Neural crest cell (in vitro differentiated cells): ENCODE measurements at regions not wholly inside any gene's neighbourhood (a gene's known extent, or its start where the extent isn't known, plus 50 kb on each side); places are given as distances from the start of the nearest gene placed in this dataset.

ENCODE experiments used
- DNase-seq: peaks from one replicate; pipeline ENCODE4 v3.0.0; 2021; ENCODE audit warnings: low read depth, mixed read lengths, low spot score
- H3K27ac Mint-ChIP-seq: one replicate; pipeline ENCODE4 v1.8.0; 2021; ENCODE audit warnings: mild to moderate bottlenecking, mixed read lengths; ENCODE audit not compliant: unreplicated experiment
- H3K27me3 Mint-ChIP-seq: 2 replicates; pipeline ENCODE4 v1.8.0; 2021; ENCODE audit warnings: low read depth, mild to moderate bottlenecking, mixed read lengths
- H3K36me3 Mint-ChIP-seq: 2 replicates; pipeline ENCODE4 v1.8.0; 2021; ENCODE audit warnings: low read depth, mild to moderate bottlenecking, mixed read lengths
- H3K4me1 Mint-ChIP-seq: 2 replicates; pipeline ENCODE4 v1.8.0; 2021; ENCODE audit warnings: mixed read lengths
- H3K4me3 Mint-ChIP-seq: one replicate; pipeline ENCODE4 v1.8.0; 2021; ENCODE audit warnings: mild to moderate bottlenecking, mixed read lengths
- H3K9me3 Mint-ChIP-seq: 2 replicates; pipeline ENCODE4 v1.8.0; 2021; ENCODE audit warnings: mixed read lengths
- CTCF ChIP-seq: fragments of 200-600 bp; sonication (generic); conservative IDR thresholded peaks from 2 replicates; pipeline ENCODE4 v1.5.0; 2021; ENCODE audit warnings: antibody characterized with exemption, mild to moderate bottlenecking

GRCh38 chr3:102660653-102661052 is 225.8 kb downstream of the ZPLD1 start:
- no peak for DNase-seq
- no peaks in the 10 kb centered on the region for H3K4me1 Mint-ChIP-seq
- peaks cover 3% of the 10 kb centered on the region for H3K9me3 Mint-ChIP-seq
- H3K36me3 Mint-ChIP-seq: no peaks in the 10 kb centered on the region
- H3K27ac Mint-ChIP-seq: no peak overlapping the region
- no peaks in the 10 kb centered on the region for H3K27me3 Mint-ChIP-seq
- no peak overlapping the region for H3K4me3 Mint-ChIP-seq
- TF ChIP-seq CTCF: no peak

DNA sequence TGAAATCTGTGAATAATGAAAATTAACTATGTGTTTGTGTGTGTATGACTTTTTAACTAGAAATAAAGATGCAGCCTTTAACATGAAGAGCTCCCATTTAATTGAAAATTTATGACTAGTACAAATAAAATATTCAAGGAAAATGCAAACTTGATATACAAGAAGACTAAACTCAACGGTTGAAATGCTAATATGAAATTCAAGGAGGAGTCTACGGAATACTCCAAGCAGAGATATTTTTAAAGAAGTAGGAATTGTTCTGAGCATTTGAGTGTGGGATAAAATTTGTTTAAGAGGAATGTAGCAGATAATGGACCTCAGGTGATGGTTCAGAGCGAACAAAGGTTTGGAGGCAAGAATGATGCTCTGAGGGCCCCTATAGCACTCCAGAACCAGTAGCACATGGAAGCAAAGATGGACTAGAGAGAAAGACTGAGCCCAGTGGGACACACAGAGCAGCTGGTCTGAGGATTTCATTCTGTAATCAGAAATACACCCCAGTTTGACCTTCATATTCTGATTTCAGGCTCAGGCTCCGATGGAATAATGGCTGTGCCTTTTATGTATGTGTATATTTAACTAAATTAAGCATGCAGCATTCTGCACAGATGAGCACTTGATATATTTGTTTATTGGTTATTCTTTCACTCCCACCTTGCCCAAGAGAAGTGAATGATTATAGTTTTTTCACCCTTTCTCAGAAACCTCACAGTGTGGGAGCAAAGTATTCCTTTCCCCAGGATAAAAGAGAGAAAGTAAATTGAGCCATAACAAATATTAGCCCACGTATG is 227.1 kb downstream of the ZPLD1 start:
- DNase-seq: no peak
- Mint-ChIP-seq H3K9me3 (peaks cover 3% of the 10 kb centered on the region), H3K36me3 (no peaks in the 10 kb centered on the region), H3K4me1 (no peaks in the 10 kb centered on the region), H3K4me3 (no peak overlapping the region), H3K27me3 (no peaks in the 10 kb centered on the region), H3K27ac (no peak overlapping the region)
- TF ChIP-seq CTCF: no peak

DNA sequence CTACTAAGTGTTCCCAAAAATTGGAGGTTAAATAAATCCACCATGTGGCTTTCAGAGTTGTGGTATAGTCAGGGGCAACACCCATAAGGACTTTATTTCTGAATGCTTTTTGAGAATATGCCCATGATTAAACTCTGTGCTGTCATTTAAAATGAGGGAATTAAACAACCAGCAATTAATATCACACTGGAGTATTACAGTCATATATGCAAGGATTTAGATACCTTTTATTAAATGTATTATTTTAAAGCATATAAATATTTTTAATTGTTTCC is 227.6 kb downstream of the ZPLD1 start:
- Mint-ChIP-seq H3K27ac (no peak overlapping the region), H3K9me3 (peaks cover 3% of the 10 kb centered on the region), H3K4me1 (no peaks in the 10 kb centered on the region), H3K4me3 (no peak overlapping the region), H3K36me3 (no peaks in the 10 kb centered on the region), H3K27me3 (no peaks in the 10 kb centered on the region)
- TF ChIP-seq CTCF: no peak
- no peak for DNase-seq

- no peaks in the 10 kb centered on the region for H3K36me3 Mint-ChIP-seq
- H3K27ac Mint-ChIP-seq: no peak overlapping the region
- no peaks in the 10 kb centered on the region for H3K27me3 Mint-ChIP-seq
- no peak for DNase-seq
- H3K9me3 Mint-ChIP-seq: peaks cover 3% of the 10 kb centered on the region
- no peak overlapping the region for H3K4me3 Mint-ChIP-seq
- H3K4me1 Mint-ChIP-seq: no peaks in the 10 kb centered on the region
- no peak for TF ChIP-seq CTCF
Measured at GRCh38 chr3:102664126-102664525, 229.3 kb downstream of the ZPLD1 start.

DNA sequence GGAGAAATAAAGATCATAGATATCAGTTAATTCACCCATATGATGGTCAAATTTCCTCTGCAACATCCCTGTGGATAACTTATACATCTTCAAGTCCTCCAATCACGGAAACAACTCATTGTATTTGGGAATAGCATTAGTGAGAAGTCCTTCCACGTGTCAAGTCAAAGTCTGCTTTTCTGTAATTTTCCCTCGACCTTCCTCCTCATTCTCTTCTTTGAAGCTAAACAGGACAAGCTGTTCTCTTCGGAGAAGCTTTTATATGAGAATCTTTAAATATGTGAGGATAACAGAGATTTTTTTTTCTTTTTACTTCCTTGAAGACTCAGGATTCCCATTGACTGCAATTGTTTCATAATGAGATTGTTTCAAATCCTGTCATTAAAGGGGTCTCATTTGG is 230.4 kb downstream of the ZPLD1 start:
- DNase-seq: no peak
- H3K9me3 Mint-ChIP-seq: peaks cover 3% of the 10 kb centered on the region
- TF ChIP-seq CTCF: no peak
- H3K4me1 Mint-ChIP-seq: no peaks in the 10 kb centered on the region
- H3K27ac Mint-ChIP-seq: no peak overlapping the region
- no peak overlapping the region for H3K4me3 Mint-ChIP-seq
- H3K27me3 Mint-ChIP-seq: no peaks in the 10 kb centered on the region
- H3K36me3 Mint-ChIP-seq: no peaks in the 10 kb centered on the region
